SK-N-MC (cell line): ENCODE measurements at regions not wholly inside any gene's neighbourhood (a gene's known extent, or its start where the extent isn't known, plus 50 kb on each side); places are given as distances from the start of the nearest gene placed in this dataset.

Experiments used
- EZH2 ChIP-seq: fragments of 200-600 bp; sonication (generic); IDR thresholded peaks from one replicate; pipeline ENCODE4 v1.6.1; 2017; ENCODE audit warnings: antibody characterized with exemption
- POLR2AphosphoS5 ChIP-seq: IDR thresholded peaks from 2 replicates; pipeline ENCODE4 v1.6.1; 2012; ENCODE audit warnings: mild to moderate bottlenecking, low read depth, low read length, borderline replicate concordance

- no peak for TF ChIP-seq POLR2AphosphoS5
- no peak for TF ChIP-seq EZH2
Observed at GRCh38 chr21:35352066-35352770, 303.1 kb upstream of the RUNX1 start.
